HepG2 (cell line): ENCODE measurements at regions not wholly inside any gene's neighbourhood (a gene's known extent, or its start where the extent isn't known, plus 50 kb on each side); places are given as distances from the start of the nearest gene placed in this dataset.

Experiments
- FOXA1 ChIP-seq, 2 experiments: fragments of 450-650 bp in 1 of 2; sonication (generic) in 1 of 2; formaldehyde crosslinking in 1 of 2; IDR thresholded peaks; 2 replicates each; pipeline versions ENCODE4 v1.4.0 to v1.6.1; 2016 to 2020; ENCODE audit warnings: missing genetic modification reagents in 1 of 2
- JDP2 ChIP-seq: sonication (generic); formaldehyde crosslinking; IDR thresholded peaks from 2 replicates; pipeline ENCODE4 v1.8.1; 2022; ENCODE audit warnings: missing genetic modification reagents, borderline replicate concordance
- NCOA1 ChIP-seq: sonication (generic); formaldehyde crosslinking; IDR thresholded peaks from 2 replicates; pipeline ENCODE4 v1.9.0; 2021; ENCODE audit warnings: missing genetic modification reagents
- PHF20 ChIP-seq: sonication (generic); formaldehyde crosslinking; IDR thresholded peaks from 2 replicates; pipeline ENCODE4 v1.5.0; 2020; ENCODE audit warnings: mild to moderate bottlenecking, missing genetic modification reagents

DNA sequence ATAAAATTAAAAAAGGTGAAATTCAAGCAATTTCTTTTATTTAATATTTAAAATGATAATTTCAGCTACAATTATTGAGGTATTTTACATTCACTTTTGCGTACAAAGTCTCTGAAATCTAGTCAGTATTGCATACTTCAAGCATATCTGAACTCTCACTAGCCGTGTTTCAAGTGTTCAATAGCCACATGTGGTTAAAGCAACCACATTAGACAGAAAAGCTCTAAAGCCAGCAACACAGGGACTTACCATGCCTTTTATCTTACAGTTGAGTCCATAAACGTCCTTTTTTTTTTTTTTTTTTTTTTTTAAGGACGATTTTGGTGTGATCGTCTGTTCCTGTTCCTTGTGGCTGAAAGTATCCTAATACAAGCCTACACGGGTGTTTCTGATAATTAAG lies 257.0 kb upstream of the RGMA start:
- TF ChIP-seq JDP2 = no peak
- TF ChIP-seq NCOA1 (CRISPR knock-in tag) = no peak
- no peak for TF ChIP-seq FOXA1 (IDR thresholded peaks at IDR 0.05)
- no peak for TF ChIP-seq FOXA1 (CRISPR knock-in tag; IDR thresholded peaks at IDR 0.05)
- TF ChIP-seq PHF20 (CRISPR knock-in tag) = no peak
